A549 (cell line): ENCODE measurements at regions not wholly inside any gene's neighbourhood (a gene's known extent, or its start where the extent isn't known, plus 50 kb on each side); places are given as distances from the start of the nearest gene placed in this dataset.

Experiments
- ATAC-seq, 2 experiments: fragments of 200-7000 bp in 1 of 2; fragments of >200 bp in 1 of 2; cut with Nextera tagmentation in 1 of 2; cut with Tn5 transposase in 1 of 2; 3 replicates each; pipeline versions ENCODE4 v1.8.0 to v1.9.1; 2018 to 2020; ENCODE audit warnings: mild to moderate bottlenecking in 1 of 2, moderate library complexity in 1 of 2
- CTCF ChIA-PET: fragments of 300-600 bp; sonication (Branson Sonifier 250); formaldehyde crosslinking; extraction: SDS; loops from one replicate; lab custom pipeline; 2021; ENCODE audit warnings: antibody characterized with exemption, inconsistent platforms; lab: Yijun Ruan, JAX
- POLR2A ChIA-PET: fragments of 350-600 bp; formaldehyde crosslinking; extraction: SDS; loops from one replicate; lab custom pipeline; 2021; ENCODE audit warnings: antibody characterized with exemption, inconsistent platforms; lab: Yijun Ruan, JAX
- DNase-seq, 2 experiments: peaks; one replicate each; pipeline versions ENCODE4 v3.0.0 to v3.0.0-alpha.2; 2011 to 2016; ENCODE audit warnings: low read depth in 1 of 2, low spot score in 1 of 2
- FAIRE-seq: peaks from 2 replicates; lab custom pipeline; 2011; peaks lifted over from hg19 to GRCh38; lab: Jason Lieb, UNC
- H3K27ac ChIP-seq, 2 experiments: fragments of >200 bp; sonication (Bioruptor Twin); formaldehyde crosslinking; 3 replicates each; pipeline ENCODE4 v1.5.1; 2016 to 2017
- H3K4me1 ChIP-seq: fragments of >200 bp; sonication (Bioruptor Twin); formaldehyde crosslinking; 3 replicates; pipeline ENCODE4 v1.6.1; 2016
- H3K4me2 ChIP-seq: fragments of >200 bp; sonication (Bioruptor Twin); formaldehyde crosslinking; 3 replicates; pipeline ENCODE4 v1.6.1; 2016
- H3K4me3 ChIP-seq: fragments of >200 bp; sonication (Bioruptor Twin); formaldehyde crosslinking; 3 replicates; pipeline ENCODE4 v1.5.1; 2016
- H3K9me3 ChIP-seq: fragments of >200 bp; sonication (Bioruptor Twin); formaldehyde crosslinking; 3 replicates; pipeline ENCODE4 v1.6.1; 2016
- CBX2 ChIP-seq: fragments of 200-600 bp; sonication (generic); IDR thresholded peaks from 2 replicates; pipeline ENCODE4 v1.6.1; 2016; ENCODE audit warnings: low read depth, mild to moderate bottlenecking, borderline replicate concordance
- EHF ChIP-seq: fragments of 250-450 bp; sonication (Bioruptor Pico); IDR thresholded peaks from 2 replicates; pipeline ENCODE4 v1.5.0; 2020; ENCODE audit warnings: mild to moderate bottlenecking
- ELK1 ChIP-seq: fragments of 150-350 bp; IDR thresholded peaks from 2 replicates; pipeline ENCODE4 v1.6.1; 2014; ENCODE audit warnings: low read depth, mild to moderate bottlenecking, low read length
- EP300 ChIP-seq, 2 experiments: fragments of >200 bp; sonication (Bioruptor Twin); formaldehyde crosslinking; IDR thresholded peaks; 2 replicates in 1 of 2; 3 replicates in 1 of 2; pipeline ENCODE4 v1.6.1; 2016 to 2017
- ESRRA ChIP-seq: fragments of 150-350 bp; IDR thresholded peaks from 2 replicates; pipeline ENCODE4 v1.6.1; 2014; ENCODE audit warnings: mild to moderate bottlenecking, low read length, borderline replicate concordance
- FOSB ChIP-seq: fragments of 250-450 bp; sonication (Bioruptor Pico); IDR thresholded peaks from 2 replicates; pipeline ENCODE4 v1.5.0; 2020; ENCODE audit warnings: mild to moderate bottlenecking, moderate library complexity
- FOSL2 ChIP-seq, 2 experiments: fragments of 450-650 bp in 1 of 2; fragments of >200 bp in 1 of 2; sonication (Bioruptor Twin) in 1 of 2; formaldehyde crosslinking; IDR thresholded peaks; 2 replicates each; pipeline versions ENCODE4 v1.5.0 to v1.6.1; 2016 to 2020; ENCODE audit warnings: mild to moderate bottlenecking in 1 of 2, moderate library complexity in 1 of 2
- GATA3 ChIP-seq: IDR thresholded peaks from 2 replicates; pipeline ENCODE4 v1.6.1; 2012; ENCODE audit warnings: borderline replicate concordance
- HES2 ChIP-seq: fragments of >200 bp; sonication (Bioruptor Twin); formaldehyde crosslinking; IDR thresholded peaks from 2 replicates; pipeline ENCODE4 v1.6.1; 2016
- HMGXB4 ChIP-seq: fragments of 250-450 bp; sonication (Bioruptor Pico); IDR thresholded peaks from 2 replicates; pipeline ENCODE4 v1.5.0; 2021; ENCODE audit warnings: mild to moderate bottlenecking, moderate library complexity, borderline replicate concordance
- HOXA7 ChIP-seq: fragments of 250-450 bp; sonication (Bioruptor Pico); IDR thresholded peaks from 2 replicates; pipeline ENCODE4 v1.5.0; 2020; ENCODE audit warnings: mild to moderate bottlenecking, moderate library complexity
- HOXB13 ChIP-seq: fragments of 250-450 bp; sonication (Bioruptor Pico); IDR thresholded peaks from 2 replicates; pipeline ENCODE4 v1.5.0; 2020; ENCODE audit warnings: low read depth, mild to moderate bottlenecking, moderate library complexity
- JUN ChIP-seq, 2 experiments: fragments of >200 bp; sonication (Bioruptor Twin); formaldehyde crosslinking; IDR thresholded peaks; 2 replicates in 1 of 2; 3 replicates in 1 of 2; pipeline ENCODE4 v1.6.1; 2016 to 2017
- MAX ChIP-seq: IDR thresholded peaks from 2 replicates; pipeline ENCODE4 v1.6.1; 2012
- PHF8 ChIP-seq: fragments of 200-600 bp; sonication (generic); IDR thresholded peaks from 2 replicates; pipeline ENCODE4 v1.6.1; 2016; ENCODE audit warnings: low read depth, mild to moderate bottlenecking, antibody characterized with exemption, moderate library complexity, borderline replicate concordance
- POLR2AphosphoS2 ChIP-seq: conservative IDR thresholded peaks from 2 replicates; pipeline ENCODE4 v1.6.1; 2012; ENCODE audit warnings: low read length, improper control_type of control experiment, inconsistent platforms
- RAD21 ChIP-seq, 2 experiments: fragments of >200 bp in 1 of 2; sonication (Bioruptor Twin) in 1 of 2; formaldehyde crosslinking in 1 of 2; IDR thresholded peaks in 1 of 2; conservative IDR thresholded peaks in 1 of 2; 2 replicates in 1 of 2; 3 replicates in 1 of 2; pipeline ENCODE4 v1.6.1; 2012 to 2018; ENCODE audit warnings: inconsistent platforms in 1 of 2
- RARB ChIP-seq: fragments of 250-450 bp; sonication (Bioruptor Pico); IDR thresholded peaks from 2 replicates; pipeline ENCODE4 v1.8.0; 2021; ENCODE audit warnings: mild to moderate bottlenecking, moderate library complexity
- RFX5 ChIP-seq: fragments of 450-650 bp; IDR thresholded peaks from 2 replicates; pipeline ENCODE4 v1.7.1; 2014; ENCODE audit warnings: antibody characterized with exemption, mild to moderate bottlenecking, moderate library complexity
- RNF2 ChIP-seq: fragments of 200-600 bp; sonication (generic); IDR thresholded peaks from 2 replicates; pipeline ENCODE4 v1.6.1; 2016; ENCODE audit warnings: low read depth, mild to moderate bottlenecking, antibody characterized with exemption, moderate library complexity, borderline replicate concordance
- TFCP2L1 ChIP-seq: fragments of 250-450 bp; sonication (Bioruptor Pico); IDR thresholded peaks from 2 replicates; pipeline ENCODE4 v1.5.0; 2021; ENCODE audit warnings: mild to moderate bottlenecking
- ZC3H11A ChIP-seq: fragments of 450-650 bp; IDR thresholded peaks from 2 replicates; pipeline ENCODE4 v1.6.1; 2014; ENCODE audit warnings: antibody characterized with exemption, mild to moderate bottlenecking
- ZNF302 ChIP-seq: fragments of 250-450 bp; sonication (Bioruptor Pico); IDR thresholded peaks from 2 replicates; pipeline ENCODE4 v1.9.0; 2021; ENCODE audit warnings: inconsistent platforms, mild to moderate bottlenecking, moderate library complexity
- WGBS: methylation state at CpG from one replicate; pipeline ENCODE4 v1.1.6; 2017; ENCODE audit errors: missing lambda C conversion rate; 5-methylcytosine and 5-hydroxymethylcytosine counted together

GRCh38 chr2:188046437-188046836 lies 245.2 kb upstream of the GULP1 start:
- FAIRE-seq = no peak
- POLR2A ChIA-PET = no interaction called here
- Histone ChIP-seq H3K9me3 (no peaks in the 10 kb centered on the region), H3K27ac (no peak overlapping the region), H3K4me2 (no peak overlapping the region), H3K4me1 (no peaks in the 10 kb centered on the region)
- ATAC-seq = no peak
- TF ChIP-seq ESRRA (no peak), GATA3 (no peak), HOXA7 (CRISPR knock-in tag) (no peak), POLR2AphosphoS2 (no peak), RNF2 (no peak), ZNF302 (no peak), FOSB (no peak), RARB (CRISPR knock-in tag) (no peak), CBX2 (no peak)
- TF ChIP-seq, all 56 proteins: peak for 0
- H3K4me3 ChIP-seq = no peak overlapping the region
- no peak for DNase-seq
- CTCF ChIA-PET = no interaction called here
- 57% methylated on average over 3 of the region's 3 CpGs for WGBS

GRCh38 chr2:188047735-188048134 lies 243.9 kb upstream of the GULP1 start:
- WGBS = 62% methylated on average over 2 of the region's 2 CpGs
- FAIRE-seq (no peak), ATAC-seq (no peak)
- Histone ChIP-seq H3K4me3 (no peak overlapping the region), H3K27ac (no peak overlapping the region), H3K4me2 (no peak overlapping the region), H3K4me1 (no peaks in the 10 kb centered on the region), H3K9me3 (no peaks in the 10 kb centered on the region)
- ChIA-PET CTCF (no interaction called here), POLR2A (no interaction called here)
- TF ChIP-seq JUN (IDR thresholded peaks at IDR 0.05) (no peak), FOSB (no peak), HES2 (no peak), PHF8 (no peak), GATA3 (no peak), RAD21 (conservative IDR thresholded peaks at IDR 0.05 in 1 of 2, IDR thresholded peaks at IDR 0.05 in 1 of 2) (no peak), RFX5 (no peak), HMGXB4 (no peak), FOSL2 (IDR thresholded peaks at IDR 0.05) (no peak), FOSL2 (CRISPR knock-in tag; IDR thresholded peaks at IDR 0.05) (no peak), MAX (no peak), ZC3H11A (no peak), ELK1 (no peak), HOXB13 (CRISPR knock-in tag) (no peak), EP300 (IDR thresholded peaks at IDR 0.05) (no peak), EHF (CRISPR knock-in tag) (no peak), TFCP2L1 (CRISPR knock-in tag) (no peak)
- TF ChIP-seq, all 56 proteins: peak for 0
- DNase-seq = no peak
